K562 (cell line): ENCODE measurements at regions not wholly inside any gene's neighbourhood (a gene's known extent, or its start where the extent isn't known, plus 50 kb on each side); places are given as distances from the start of the nearest gene placed in this dataset.

ENCODE experiments used
- CCNT2 ChIP-seq: IDR thresholded peaks from 2 replicates; pipeline ENCODE4 v1.6.1; 2011; ENCODE audit warnings: borderline replicate concordance, low read depth, mild to moderate bottlenecking, moderate library complexity, mixed read lengths, low read length; ENCODE audit not compliant: insufficient read length; ENCODE audit errors: extremely low read depth
- ETV6 ChIP-seq, 3 experiments: fragments of 150-350 bp in 1 of 3; sonication (generic) in 1 of 3; formaldehyde crosslinking in 1 of 3; IDR thresholded peaks; 2 replicates each; pipeline versions ENCODE4 v1.6.1 to v1.8.0; 2014 to 2022; ENCODE audit warnings: borderline replicate concordance in 2 of 3, low read depth in 2 of 3, antibody characterized with exemption in 1 of 3, low read length in 1 of 3, mild to moderate bottlenecking in 1 of 3, missing genetic modification reagents in 1 of 3
- GABPB2 ChIP-seq: fragments of 250-450 bp; sonication (Bioruptor Pico); conservative IDR thresholded peaks from 2 replicates; pipeline ENCODE4 v1.5.1; 2021; ENCODE audit warnings: mild to moderate bottlenecking
- HNRNPLL ChIP-seq: fragments of 200-400 bp; formaldehyde crosslinking; IDR thresholded peaks from 2 replicates; pipeline ENCODE4 v1.6.1; 2017; ENCODE audit warnings: low read length, low read depth, mild to moderate bottlenecking; ENCODE audit not compliant: poor library complexity, severe bottlenecking
- MBD2 ChIP-seq: sonication (generic); IDR thresholded peaks from 2 replicates; pipeline ENCODE4 v1.6.1; 2016; ENCODE audit warnings: low read depth, borderline replicate concordance
- MTA2 ChIP-seq: fragments of 450-650 bp; IDR thresholded peaks from 2 replicates; pipeline ENCODE4 v1.6.1; 2016; ENCODE audit warnings: low read depth
- NRF1 ChIP-seq, 2 experiments: fragments of 450-650 bp; IDR thresholded peaks in 1 of 2; conservative IDR thresholded peaks in 1 of 2; 2 replicates each; pipeline ENCODE4 v1.6.1; 2014; ENCODE audit warnings: mild to moderate bottlenecking in 2 of 2
- RBM22 ChIP-seq: fragments of 200-400 bp; formaldehyde crosslinking; IDR thresholded peaks from 2 replicates; pipeline ENCODE4 v1.6.1; 2018; ENCODE audit warnings: low read length, low read depth; ENCODE audit not compliant: poor library complexity, severe bottlenecking
- SNRNP70 ChIP-seq: fragments of 200-400 bp; formaldehyde crosslinking; optimal IDR thresholded peaks from 2 replicates; pipeline ENCODE3; 2017; ENCODE audit warnings: low read depth, low read length
- TAF1 ChIP-seq: IDR thresholded peaks from 2 replicates; pipeline ENCODE4 v1.6.1; 2011; ENCODE audit warnings: mild to moderate bottlenecking, low read length, moderate library complexity; ENCODE audit not compliant: insufficient read depth, control insufficient read depth, severe bottlenecking; ENCODE audit errors: extremely low read depth
- ZNF318 ChIP-seq, 2 experiments: fragments of 450-650 bp; IDR thresholded peaks; 2 replicates each; pipeline ENCODE4 v1.6.1; 2016; ENCODE audit warnings: mild to moderate bottlenecking in 2 of 2, borderline replicate concordance in 1 of 2, low read depth in 1 of 2, moderate library complexity in 1 of 2
- ZNF551 ChIP-seq: fragments of 250-450 bp; sonication (Bioruptor Pico); IDR thresholded peaks from 2 replicates; pipeline ENCODE4 v1.5.0; 2021; ENCODE audit warnings: mild to moderate bottlenecking, moderate library complexity
- ZNF583 ChIP-seq: fragments of 250-450 bp; sonication (Bioruptor Pico); IDR thresholded peaks from 2 replicates; pipeline ENCODE4 v1.4.0; 2020
- ZSCAN29 ChIP-seq: fragments of 450-650 bp; IDR thresholded peaks from 2 replicates; pipeline ENCODE4 v1.6.1; 2017
- TF ChIP-seq, protein P1 (sequence below): sonication (generic); formaldehyde crosslinking; IDR thresholded peaks from 2 replicates; pipeline ENCODE4 v1.8.1; 2023; ENCODE audit warnings: missing genetic modification reagents, mild to moderate bottlenecking, borderline replicate concordance

GRCh38 chr6:20034408-20034769, 177.9 kb downstream of the MBOAT1 start (continued):
- TF ChIP-seq ETV6 (IDR thresholded peaks at IDR 0.05; ENCODE audit: borderline replicate concordance in 1 of 2, low read depth in 2 of 2, low read length in 1 of 2) (no peak), ETV6 (CRISPR knock-in tag; IDR thresholded peaks at IDR 0.05; ENCODE audit: borderline replicate concordance) (no peak), RBM22 (no peak), MTA2 (peak; percentile 84), NRF1 (conservative IDR thresholded peaks at IDR 0.05 in 1 of 2, IDR thresholded peaks at IDR 0.05 in 1 of 2) (no peak), MBD2 (no peak), GABPB2 (CRISPR knock-in tag) (no peak), CCNT2 (peak; percentile 83), SNRNP70 (no peak), HNRNPLL (no peak), ZNF583 (CRISPR knock-in tag) (no peak), ZNF318 (IDR thresholded peaks at IDR 0.05; ENCODE audit: borderline replicate concordance in 1 of 2, low read depth in 1 of 2) (no peak), TAF1 (no peak), ZNF551 (CRISPR knock-in tag) (no peak), ZSCAN29 (no peak)
- TF ChIP-seq, protein P1, sequence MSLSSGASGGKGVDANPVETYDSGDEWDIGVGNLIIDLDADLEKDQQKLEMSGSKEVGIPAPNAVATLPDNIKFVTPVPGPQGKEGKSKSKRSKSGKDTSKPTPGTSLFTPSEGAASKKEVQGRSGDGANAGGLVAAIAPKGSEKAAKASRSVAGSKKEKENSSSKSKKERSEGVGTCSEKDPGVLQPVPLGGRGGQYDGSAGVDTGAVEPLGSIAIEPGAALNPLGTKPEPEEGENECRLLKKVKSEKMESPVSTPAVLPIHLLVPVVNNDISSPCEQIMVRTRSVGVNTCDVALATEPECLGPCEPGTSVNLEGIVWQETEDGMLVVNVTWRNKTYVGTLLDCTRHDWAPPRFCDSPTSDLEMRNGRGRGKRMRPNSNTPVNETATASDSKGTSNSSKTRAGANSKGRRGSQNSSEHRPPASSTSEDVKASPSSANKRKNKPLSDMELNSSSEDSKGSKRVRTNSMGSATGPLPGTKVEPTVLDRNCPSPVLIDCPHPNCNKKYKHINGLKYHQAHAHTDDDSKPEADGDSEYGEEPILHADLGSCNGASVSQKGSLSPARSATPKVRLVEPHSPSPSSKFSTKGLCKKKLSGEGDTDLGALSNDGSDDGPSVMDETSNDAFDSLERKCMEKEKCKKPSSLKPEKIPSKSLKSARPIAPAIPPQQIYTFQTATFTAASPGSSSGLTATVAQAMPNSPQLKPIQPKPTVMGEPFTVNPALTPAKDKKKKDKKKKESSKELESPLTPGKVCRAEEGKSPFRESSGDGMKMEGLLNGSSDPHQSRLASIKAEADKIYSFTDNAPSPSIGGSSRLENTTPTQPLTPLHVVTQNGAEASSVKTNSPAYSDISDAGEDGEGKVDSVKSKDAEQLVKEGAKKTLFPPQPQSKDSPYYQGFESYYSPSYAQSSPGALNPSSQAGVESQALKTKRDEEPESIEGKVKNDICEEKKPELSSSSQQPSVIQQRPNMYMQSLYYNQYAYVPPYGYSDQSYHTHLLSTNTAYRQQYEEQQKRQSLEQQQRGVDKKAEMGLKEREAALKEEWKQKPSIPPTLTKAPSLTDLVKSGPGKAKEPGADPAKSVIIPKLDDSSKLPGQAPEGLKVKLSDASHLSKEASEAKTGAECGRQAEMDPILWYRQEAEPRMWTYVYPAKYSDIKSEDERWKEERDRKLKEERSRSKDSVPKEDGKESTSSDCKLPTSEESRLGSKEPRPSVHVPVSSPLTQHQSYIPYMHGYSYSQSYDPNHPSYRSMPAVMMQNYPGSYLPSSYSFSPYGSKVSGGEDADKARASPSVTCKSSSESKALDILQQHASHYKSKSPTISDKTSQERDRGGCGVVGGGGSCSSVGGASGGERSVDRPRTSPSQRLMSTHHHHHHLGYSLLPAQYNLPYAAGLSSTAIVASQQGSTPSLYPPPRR (CRISPR knock-in tag) = no peak
